Neural crest cell (in vitro differentiated cells): ENCODE measurements at regions not wholly inside any gene's neighbourhood (a gene's known extent, or its start where the extent isn't known, plus 50 kb on each side); places are given as distances from the start of the nearest gene placed in this dataset.

ENCODE experiments used
- DNase-seq: peaks from one replicate; pipeline ENCODE4 v3.0.0; 2021; ENCODE audit warnings: low read depth, mixed read lengths, low spot score
- H3K27ac Mint-ChIP-seq: one replicate; pipeline ENCODE4 v1.8.0; 2021; ENCODE audit warnings: mild to moderate bottlenecking, mixed read lengths; ENCODE audit not compliant: unreplicated experiment
- H3K27me3 Mint-ChIP-seq: 2 replicates; pipeline ENCODE4 v1.8.0; 2021; ENCODE audit warnings: low read depth, mild to moderate bottlenecking, mixed read lengths
- H3K36me3 Mint-ChIP-seq: 2 replicates; pipeline ENCODE4 v1.8.0; 2021; ENCODE audit warnings: low read depth, mild to moderate bottlenecking, mixed read lengths
- H3K4me1 Mint-ChIP-seq: 2 replicates; pipeline ENCODE4 v1.8.0; 2021; ENCODE audit warnings: mixed read lengths
- H3K4me3 Mint-ChIP-seq: one replicate; pipeline ENCODE4 v1.8.0; 2021; ENCODE audit warnings: mild to moderate bottlenecking, mixed read lengths
- H3K9me3 Mint-ChIP-seq: 2 replicates; pipeline ENCODE4 v1.8.0; 2021; ENCODE audit warnings: mixed read lengths
- TF ChIP-seq, protein P1 (sequence below): fragments of 200-600 bp; sonication (generic); conservative IDR thresholded peaks from 2 replicates; pipeline ENCODE4 v1.5.0; 2021; ENCODE audit warnings: antibody characterized with exemption, mild to moderate bottlenecking

DNA sequence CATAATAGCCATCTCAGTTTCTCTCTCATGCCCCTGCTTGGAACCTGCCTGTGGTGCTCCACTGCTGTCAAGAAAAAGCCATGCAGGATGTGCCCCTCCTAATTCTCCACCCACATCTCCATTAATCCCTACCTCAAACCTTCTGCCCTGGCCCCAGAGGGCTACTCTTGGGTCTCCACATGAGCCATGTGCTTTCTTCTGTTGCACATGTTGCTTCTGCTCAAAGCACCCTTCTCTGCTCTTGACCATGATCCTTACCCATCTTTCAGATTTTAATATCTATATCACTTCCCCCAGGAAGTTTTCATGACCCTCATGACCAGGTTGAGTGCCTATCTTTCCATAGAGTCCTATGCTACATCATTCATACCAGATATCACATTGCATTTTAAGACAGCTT lies 514.2 kb downstream of the RPS24 start:
- no peaks in the 10 kb centered on the region for H3K9me3 Mint-ChIP-seq
- H3K27me3 Mint-ChIP-seq: no peaks in the 10 kb centered on the region
- no peak overlapping the region for H3K27ac Mint-ChIP-seq
- H3K4me1 Mint-ChIP-seq: peaks cover 58% of the 10 kb centered on the region
- TF ChIP-seq, protein P1, sequence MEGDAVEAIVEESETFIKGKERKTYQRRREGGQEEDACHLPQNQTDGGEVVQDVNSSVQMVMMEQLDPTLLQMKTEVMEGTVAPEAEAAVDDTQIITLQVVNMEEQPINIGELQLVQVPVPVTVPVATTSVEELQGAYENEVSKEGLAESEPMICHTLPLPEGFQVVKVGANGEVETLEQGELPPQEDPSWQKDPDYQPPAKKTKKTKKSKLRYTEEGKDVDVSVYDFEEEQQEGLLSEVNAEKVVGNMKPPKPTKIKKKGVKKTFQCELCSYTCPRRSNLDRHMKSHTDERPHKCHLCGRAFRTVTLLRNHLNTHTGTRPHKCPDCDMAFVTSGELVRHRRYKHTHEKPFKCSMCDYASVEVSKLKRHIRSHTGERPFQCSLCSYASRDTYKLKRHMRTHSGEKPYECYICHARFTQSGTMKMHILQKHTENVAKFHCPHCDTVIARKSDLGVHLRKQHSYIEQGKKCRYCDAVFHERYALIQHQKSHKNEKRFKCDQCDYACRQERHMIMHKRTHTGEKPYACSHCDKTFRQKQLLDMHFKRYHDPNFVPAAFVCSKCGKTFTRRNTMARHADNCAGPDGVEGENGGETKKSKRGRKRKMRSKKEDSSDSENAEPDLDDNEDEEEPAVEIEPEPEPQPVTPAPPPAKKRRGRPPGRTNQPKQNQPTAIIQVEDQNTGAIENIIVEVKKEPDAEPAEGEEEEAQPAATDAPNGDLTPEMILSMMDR: no peak
- no peaks in the 10 kb centered on the region for H3K36me3 Mint-ChIP-seq
- H3K4me3 Mint-ChIP-seq: no peak overlapping the region
- no peak for DNase-seq

DNA sequence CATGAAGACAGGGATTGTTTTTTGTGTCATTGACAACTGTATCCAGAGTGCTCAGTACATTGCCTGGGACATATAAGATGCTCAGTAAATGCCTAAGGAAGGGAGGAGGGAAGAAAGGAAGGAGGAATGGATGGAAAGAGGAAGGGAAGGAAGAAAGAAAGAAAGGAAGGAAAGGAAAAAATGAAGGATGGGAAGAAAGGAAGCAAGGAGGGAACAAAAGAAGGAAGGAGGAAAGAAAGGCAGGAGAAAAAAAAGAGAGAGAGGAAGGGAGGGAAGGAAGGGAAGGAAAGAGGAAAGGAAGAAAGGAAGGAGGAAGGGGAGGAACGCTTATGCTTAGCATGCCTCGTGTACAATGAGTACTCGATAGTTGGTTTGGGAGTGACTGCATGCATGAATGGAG lies 514.7 kb downstream of the RPS24 start:
- peak overlapping the region; percentile 43 for H3K27ac Mint-ChIP-seq
- no peaks in the 10 kb centered on the region for H3K27me3 Mint-ChIP-seq
- H3K4me1 Mint-ChIP-seq: peaks cover 59% of the 10 kb centered on the region
- H3K4me3 Mint-ChIP-seq: no peak overlapping the region
- H3K36me3 Mint-ChIP-seq: no peaks in the 10 kb centered on the region
- no peak for DNase-seq
- TF ChIP-seq, protein P1: no peak
- H3K9me3 Mint-ChIP-seq: no peaks in the 10 kb centered on the region

DNA sequence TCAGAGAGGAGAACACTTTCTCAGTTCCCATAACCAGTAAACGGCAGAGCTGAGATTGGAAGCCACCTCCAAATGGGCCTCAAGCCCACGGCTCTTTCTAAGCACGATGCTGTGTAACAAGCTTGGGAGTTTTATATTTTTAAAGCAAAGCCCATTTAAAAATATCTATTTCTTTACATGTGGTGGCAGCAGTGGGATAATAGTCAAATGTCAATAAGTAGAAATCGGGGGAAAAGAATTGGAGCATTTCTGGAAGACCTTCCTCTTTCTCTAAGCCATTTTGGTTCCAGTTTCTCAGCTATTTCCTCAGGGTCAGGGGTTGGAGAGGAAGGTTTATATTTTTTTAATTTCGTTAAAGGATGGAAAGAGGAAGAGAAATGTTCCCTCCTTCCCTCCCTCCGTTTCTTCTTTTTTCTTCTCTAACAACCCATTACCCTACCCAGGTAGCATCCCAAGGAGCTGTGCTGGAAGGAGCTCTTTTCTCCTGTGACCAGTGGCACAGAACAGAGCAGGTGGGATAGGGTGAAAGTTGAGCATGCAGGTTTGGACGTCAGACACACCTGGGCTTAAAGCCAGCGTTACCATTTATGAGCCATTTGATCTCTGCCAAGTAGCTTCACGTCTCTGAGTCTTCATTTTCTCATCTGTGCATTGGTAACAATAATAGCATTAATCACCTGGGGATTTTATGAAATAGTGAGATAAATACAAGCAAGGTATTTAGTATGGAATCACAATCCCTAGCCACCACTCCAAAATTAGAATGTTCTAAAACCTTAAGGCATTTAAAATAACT lies 515.7 kb downstream of the RPS24 start:
- Mint-ChIP-seq H3K9me3 (no peaks in the 10 kb centered on the region), H3K4me1 (peaks cover 49% of the 10 kb centered on the region), H3K4me3 (no peak overlapping the region), H3K27ac (peak overlapping the region; percentile 43), H3K27me3 (no peaks in the 10 kb centered on the region), H3K36me3 (no peaks in the 10 kb centered on the region)
- TF ChIP-seq, protein P1: no peak
- DNase-seq: no peak

DNA sequence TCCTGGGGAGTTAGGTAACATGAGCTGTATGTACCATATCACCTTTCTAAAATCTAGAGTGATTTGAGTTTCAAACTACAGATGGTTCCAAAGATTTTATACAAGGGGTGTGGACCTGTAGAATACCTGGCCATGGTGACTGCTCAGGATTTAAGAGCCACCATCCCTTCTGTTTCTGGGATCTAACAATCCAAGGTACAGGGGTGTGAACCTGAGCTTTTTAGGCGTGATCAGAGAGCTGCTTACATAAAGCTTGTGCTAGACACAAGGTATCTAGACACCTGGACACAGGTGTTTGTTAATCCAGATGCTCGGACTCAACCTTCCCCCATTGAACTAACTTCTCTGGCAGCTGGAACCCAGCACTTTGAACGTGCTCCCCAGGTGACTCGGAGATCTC lies 516.4 kb downstream of the RPS24 start:
- H3K4me3 Mint-ChIP-seq: no peak overlapping the region
- TF ChIP-seq, protein P1: no peak
- no peaks in the 10 kb centered on the region for H3K27me3 Mint-ChIP-seq
- no peak overlapping the region for H3K27ac Mint-ChIP-seq
- H3K36me3 Mint-ChIP-seq: no peaks in the 10 kb centered on the region
- H3K9me3 Mint-ChIP-seq: no peaks in the 10 kb centered on the region
- DNase-seq: no peak
- peaks cover 44% of the 10 kb centered on the region for H3K4me1 Mint-ChIP-seq

DNA sequence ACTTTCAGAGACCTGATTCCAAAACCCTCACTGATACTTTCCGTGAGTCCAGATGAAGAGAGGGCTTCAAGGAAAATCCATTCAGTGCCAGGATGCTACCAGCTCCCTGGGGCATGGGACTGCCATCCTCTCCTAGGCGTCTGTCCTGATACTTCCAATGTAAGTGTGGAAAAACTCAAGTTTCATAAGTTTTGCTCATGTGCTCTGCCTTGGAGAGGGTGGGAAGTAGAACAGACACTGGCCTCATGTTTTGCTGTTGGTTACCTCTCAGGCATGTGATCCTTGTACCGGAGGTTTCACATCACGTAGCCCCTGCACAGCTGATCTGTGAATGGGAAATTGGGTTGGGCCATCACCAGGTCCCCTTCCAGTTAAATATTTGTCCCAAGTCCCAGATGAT lies 517.1 kb downstream of the RPS24 start:
- H3K27me3 Mint-ChIP-seq: no peaks in the 10 kb centered on the region
- H3K36me3 Mint-ChIP-seq: no peaks in the 10 kb centered on the region
- no peaks in the 10 kb centered on the region for H3K9me3 Mint-ChIP-seq
- TF ChIP-seq, protein P1: no peak
- no peak overlapping the region for H3K4me3 Mint-ChIP-seq
- H3K4me1 Mint-ChIP-seq: peaks cover 40% of the 10 kb centered on the region
- peak overlapping the region; percentile 95 for H3K27ac Mint-ChIP-seq
- DNase-seq: no peak
